Ishikawa (cell line): ENCODE measurements at regions not wholly inside any gene's neighbourhood (a gene's known extent, or its start where the extent isn't known, plus 50 kb on each side); places are given as distances from the start of the nearest gene placed in this dataset.

Experiments
- CEBPB ChIP-seq: IDR thresholded peaks from 2 replicates; pipeline ENCODE4 v1.6.1; 2012
- CREB1 ChIP-seq: IDR thresholded peaks from 2 replicates; pipeline ENCODE4 v1.6.1; 2012; ENCODE audit warnings: low read depth
- EGR1 ChIP-seq: IDR thresholded peaks from 2 replicates; pipeline ENCODE4 v1.6.1; 2012
- EP300 ChIP-seq: IDR thresholded peaks from 2 replicates; pipeline ENCODE4 v1.6.1; 2012; ENCODE audit warnings: borderline replicate concordance
- FOXM1 ChIP-seq: IDR thresholded peaks from 2 replicates; pipeline ENCODE4 v1.6.1; 2012; ENCODE audit warnings: low read depth, borderline replicate concordance
- NFIC ChIP-seq: IDR thresholded peaks from 2 replicates; pipeline ENCODE4 v1.6.1; 2012
- RAD21 ChIP-seq: IDR thresholded peaks from 2 replicates; pipeline ENCODE4 v1.6.1; 2012; ENCODE audit warnings: low read depth
- TAF1 ChIP-seq: IDR thresholded peaks from 2 replicates; pipeline ENCODE4 v1.6.1; 2012; ENCODE audit warnings: low read depth, mild to moderate bottlenecking
- TCF12 ChIP-seq: IDR thresholded peaks from 2 replicates; pipeline ENCODE4 v1.6.1; 2012; ENCODE audit warnings: low read depth
- TEAD4 ChIP-seq: IDR thresholded peaks from 2 replicates; pipeline ENCODE4 v1.6.1; 2012
- YY1 ChIP-seq: IDR thresholded peaks from 2 replicates; pipeline ENCODE4 v1.6.1; 2012; ENCODE audit warnings: low read depth
- ZBTB7A ChIP-seq: IDR thresholded peaks from 2 replicates; pipeline ENCODE4 v1.6.1; 2012; ENCODE audit warnings: low read depth
- TF ChIP-seq, protein P1 (sequence below): IDR thresholded peaks from 2 replicates; pipeline ENCODE4 v1.6.1; 2012
- TF ChIP-seq, protein P2 (sequence below): IDR thresholded peaks from 2 replicates; pipeline ENCODE4 v1.6.1; 2012
- TF ChIP-seq, protein P3 (sequence below): IDR thresholded peaks from 2 replicates; pipeline ENCODE4 v1.6.1; 2012; ENCODE audit warnings: low read depth, mild to moderate bottlenecking

DNA sequence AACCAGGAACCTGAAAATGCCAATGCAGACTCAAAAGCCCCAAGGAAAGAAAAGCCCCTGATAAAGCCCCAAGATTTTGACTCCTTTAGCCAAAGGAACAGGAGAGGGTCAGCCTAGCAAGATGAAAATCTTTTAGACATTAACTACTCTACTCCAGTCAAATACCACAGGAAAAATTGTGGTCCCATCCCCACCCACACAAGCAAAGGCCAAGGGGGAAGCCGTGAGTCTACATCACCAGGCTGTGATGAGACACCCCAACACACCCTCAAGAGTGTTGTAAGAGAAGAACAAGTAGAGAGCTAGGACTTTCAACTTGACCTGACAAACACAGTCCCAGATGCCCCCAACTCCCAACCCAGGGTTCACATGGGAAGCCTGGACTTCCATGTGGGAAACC is 192.8 kb upstream of the NR5A2 start:
- TF ChIP-seq, protein P1, sequence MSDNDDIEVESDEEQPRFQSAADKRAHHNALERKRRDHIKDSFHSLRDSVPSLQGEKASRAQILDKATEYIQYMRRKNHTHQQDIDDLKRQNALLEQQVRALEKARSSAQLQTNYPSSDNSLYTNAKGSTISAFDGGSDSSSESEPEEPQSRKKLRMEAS = no peak
- TF ChIP-seq EGR1 (no peak), ZBTB7A (no peak), CREB1 (no peak), CEBPB (no peak), YY1 (no peak), NFIC (no peak), EP300 (no peak), TCF12 (no peak), RAD21 (no peak), TAF1 (no peak), FOXM1 (no peak), TEAD4 (no peak)
- TF ChIP-seq, protein P2, sequence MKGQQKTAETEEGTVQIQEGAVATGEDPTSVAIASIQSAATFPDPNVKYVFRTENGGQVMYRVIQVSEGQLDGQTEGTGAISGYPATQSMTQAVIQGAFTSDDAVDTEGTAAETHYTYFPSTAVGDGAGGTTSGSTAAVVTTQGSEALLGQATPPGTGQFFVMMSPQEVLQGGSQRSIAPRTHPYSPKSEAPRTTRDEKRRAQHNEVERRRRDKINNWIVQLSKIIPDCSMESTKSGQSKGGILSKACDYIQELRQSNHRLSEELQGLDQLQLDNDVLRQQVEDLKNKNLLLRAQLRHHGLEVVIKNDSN = no peak
- TF ChIP-seq, protein P3, sequence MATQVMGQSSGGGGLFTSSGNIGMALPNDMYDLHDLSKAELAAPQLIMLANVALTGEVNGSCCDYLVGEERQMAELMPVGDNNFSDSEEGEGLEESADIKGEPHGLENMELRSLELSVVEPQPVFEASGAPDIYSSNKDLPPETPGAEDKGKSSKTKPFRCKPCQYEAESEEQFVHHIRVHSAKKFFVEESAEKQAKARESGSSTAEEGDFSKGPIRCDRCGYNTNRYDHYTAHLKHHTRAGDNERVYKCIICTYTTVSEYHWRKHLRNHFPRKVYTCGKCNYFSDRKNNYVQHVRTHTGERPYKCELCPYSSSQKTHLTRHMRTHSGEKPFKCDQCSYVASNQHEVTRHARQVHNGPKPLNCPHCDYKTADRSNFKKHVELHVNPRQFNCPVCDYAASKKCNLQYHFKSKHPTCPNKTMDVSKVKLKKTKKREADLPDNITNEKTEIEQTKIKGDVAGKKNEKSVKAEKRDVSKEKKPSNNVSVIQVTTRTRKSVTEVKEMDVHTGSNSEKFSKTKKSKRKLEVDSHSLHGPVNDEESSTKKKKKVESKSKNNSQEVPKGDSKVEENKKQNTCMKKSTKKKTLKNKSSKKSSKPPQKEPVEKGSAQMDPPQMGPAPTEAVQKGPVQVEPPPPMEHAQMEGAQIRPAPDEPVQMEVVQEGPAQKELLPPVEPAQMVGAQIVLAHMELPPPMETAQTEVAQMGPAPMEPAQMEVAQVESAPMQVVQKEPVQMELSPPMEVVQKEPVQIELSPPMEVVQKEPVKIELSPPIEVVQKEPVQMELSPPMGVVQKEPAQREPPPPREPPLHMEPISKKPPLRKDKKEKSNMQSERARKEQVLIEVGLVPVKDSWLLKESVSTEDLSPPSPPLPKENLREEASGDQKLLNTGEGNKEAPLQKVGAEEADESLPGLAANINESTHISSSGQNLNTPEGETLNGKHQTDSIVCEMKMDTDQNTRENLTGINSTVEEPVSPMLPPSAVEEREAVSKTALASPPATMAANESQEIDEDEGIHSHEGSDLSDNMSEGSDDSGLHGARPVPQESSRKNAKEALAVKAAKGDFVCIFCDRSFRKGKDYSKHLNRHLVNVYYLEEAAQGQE = no peak

DNA sequence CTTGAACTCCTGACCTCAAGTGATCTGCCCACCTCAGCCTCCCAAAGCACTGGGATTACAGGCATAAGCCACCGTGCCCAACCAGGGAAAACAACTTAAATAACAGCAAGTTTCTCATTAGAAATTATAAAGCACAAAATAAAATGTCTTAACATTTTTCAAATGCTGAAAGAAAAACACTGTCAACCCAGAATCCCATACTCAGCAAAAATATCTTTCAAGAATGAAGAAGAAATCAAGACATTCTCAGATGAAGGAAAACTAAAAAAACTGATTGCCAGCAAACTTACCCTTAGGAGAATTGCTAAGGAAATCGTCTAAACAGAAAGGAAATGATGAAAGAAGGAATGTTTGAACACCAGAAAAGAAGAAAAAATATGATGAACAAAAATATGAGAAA is 191.1 kb upstream of the NR5A2 start:
- TF ChIP-seq TAF1 = no peak
- no peak for TF ChIP-seq ZBTB7A

DNA sequence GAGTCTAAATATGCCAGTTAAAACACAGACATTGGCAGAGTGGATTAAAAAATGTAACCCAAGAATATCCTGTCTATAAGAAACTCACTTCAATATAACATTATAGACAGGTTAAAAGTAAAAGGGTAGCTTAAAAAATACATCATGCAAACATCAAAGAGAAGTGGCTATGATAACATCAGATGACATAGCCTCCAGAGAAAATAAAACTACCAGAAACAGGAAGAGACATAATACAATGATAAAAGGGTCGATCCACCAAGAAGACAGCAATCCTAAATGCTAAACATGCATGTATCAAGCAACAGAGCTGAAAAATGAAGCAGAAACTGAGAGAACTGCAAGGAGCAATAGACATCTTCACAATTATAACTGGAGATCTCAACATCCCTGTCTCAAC is 190.2 kb upstream of the NR5A2 start:
- TF ChIP-seq FOXM1 (no peak), TEAD4 (no peak), EP300 (no peak), EGR1 (no peak), TCF12 (no peak)

DNA sequence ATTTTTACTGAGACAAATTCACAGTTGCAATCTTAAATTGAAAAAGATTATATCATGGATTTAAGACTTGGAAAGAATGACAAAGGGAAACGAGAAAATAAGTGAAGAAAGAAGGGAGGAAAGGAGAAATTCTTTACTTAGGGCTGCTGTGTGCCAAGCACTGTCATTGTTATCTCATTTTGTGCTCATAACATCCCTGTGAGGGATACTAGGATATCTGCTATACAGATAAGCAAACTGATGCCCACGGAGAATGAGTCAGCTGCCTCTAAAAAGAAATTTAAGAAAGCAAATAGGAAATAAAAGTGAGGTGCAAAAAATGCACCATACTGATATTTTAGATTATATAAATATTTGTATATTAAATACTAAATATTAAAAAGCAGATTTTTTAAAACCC is 183.6 kb upstream of the NR5A2 start:
- TF ChIP-seq, protein P2 = no peak
- TF ChIP-seq, protein P3 = no peak
- TF ChIP-seq CREB1 = no peak
- no peak for TF ChIP-seq RAD21

DNA sequence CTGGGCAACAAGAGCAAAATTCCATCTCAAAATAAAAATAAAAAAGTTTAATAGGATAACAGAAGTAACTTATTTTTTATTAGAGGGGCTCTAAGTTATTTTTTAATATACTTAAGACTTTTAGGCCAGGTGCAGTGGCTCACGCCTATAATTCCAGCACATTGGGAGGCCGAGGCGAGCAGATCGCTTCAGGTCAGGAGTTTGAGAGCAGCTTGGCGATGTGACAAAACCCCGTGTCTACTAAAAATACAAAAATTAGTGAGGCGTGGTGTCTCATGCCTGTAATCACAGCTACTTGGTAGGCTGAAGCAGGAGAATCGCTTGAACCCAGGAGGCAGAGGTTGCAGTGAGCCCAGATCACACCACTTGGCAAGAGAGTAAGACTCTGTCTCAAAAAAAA is 180.5 kb upstream of the NR5A2 start:
- TF ChIP-seq RAD21 (no peak), TAF1 (no peak), CREB1 (no peak), ZBTB7A (no peak), EGR1 (no peak), FOXM1 (no peak), NFIC (no peak), CEBPB (no peak), YY1 (no peak)
- TF ChIP-seq, protein P2 = no peak
- TF ChIP-seq, protein P1 = no peak

DNA sequence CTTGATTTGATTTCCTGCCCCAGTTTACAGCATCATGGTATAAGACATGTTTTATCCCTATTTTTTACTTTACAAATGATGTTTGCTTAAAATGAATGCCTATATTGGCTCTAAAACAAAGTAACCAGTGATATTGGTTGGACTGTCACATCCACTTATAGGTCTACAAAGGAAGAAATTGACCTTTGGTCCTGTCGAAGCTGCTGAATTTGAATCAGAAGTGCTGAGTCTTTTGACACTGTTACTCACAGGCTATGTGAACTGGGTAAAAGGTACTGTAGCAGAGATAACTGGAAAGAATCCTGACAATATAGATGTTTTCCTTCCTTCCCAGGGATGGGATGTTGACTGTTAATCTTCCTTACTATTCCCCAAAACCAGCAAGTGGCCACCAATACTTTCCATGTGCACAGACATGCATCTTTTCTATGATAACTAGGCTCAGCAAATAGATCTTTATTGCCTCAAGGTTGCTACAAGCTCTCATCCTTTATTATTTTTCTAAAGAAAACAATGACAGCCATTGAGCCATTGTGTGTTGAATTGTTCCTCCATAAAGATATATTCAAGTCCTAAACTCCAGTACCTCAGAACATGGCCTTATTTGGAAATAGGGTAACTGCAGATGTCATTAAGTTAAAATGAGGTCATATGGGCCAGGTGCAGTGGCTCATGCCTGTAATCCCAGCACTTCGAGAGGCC is 175.9 kb upstream of the NR5A2 start:
- TF ChIP-seq, protein P2 = no peak
- TF ChIP-seq FOXM1 = no peak
- TF ChIP-seq, protein P3 = no peak
- no peak for TF ChIP-seq RAD21
- no peak for TF ChIP-seq EGR1
- no peak for TF ChIP-seq TEAD4
- TF ChIP-seq CREB1 = no peak
- TF ChIP-seq, protein P1 = no peak
- TF ChIP-seq YY1 = no peak
- no peak for TF ChIP-seq ZBTB7A
- no peak for TF ChIP-seq NFIC
- no peak for TF ChIP-seq TCF12
